GM18499 (cell line): ENCODE measurements at regions not wholly inside any gene's neighbourhood (a gene's known extent, or its start where the extent isn't known, plus 50 kb on each side); places are given as distances from the start of the nearest gene placed in this dataset.
A peak's percentile ranks its signal among the peaks of the same experiment; 100 is the strongest.
"Not testable (repeated sequence)": the region's sequence is repeated elsewhere in the genome, so short reads cannot be mapped to it uniquely, and the experiment has no call there.

Experiments
- ATAC-seq: cut with Tn5 transposase; IDR thresholded peaks from one replicate; pipeline ENCODE4 v1.9.1; 2021; ENCODE audit warnings: moderate number of reproducible peaks; ENCODE audit not compliant: insufficient read depth, unreplicated experiment

- no peak for ATAC-seq
These were observed 361.6 kb downstream of the ICE1 start for GRCh38 chr5:5784101-5784500.

GRCh38 chr5:5783021-5783420 is 360.5 kb downstream of the ICE1 start:
- no peak for ATAC-seq

GRCh38 chr5:5782402-5782801 is 359.9 kb downstream of the ICE1 start:
- no peak for ATAC-seq

GRCh38 chr5:5781335-5781734 is 358.9 kb downstream of the ICE1 start:
- no peak for ATAC-seq

GRCh38 chr5:5780253-5780652 is 357.8 kb downstream of the ICE1 start:
- ATAC-seq, result no peak

- no peak for ATAC-seq
These were observed 354.5 kb downstream of the ICE1 start for GRCh38 chr5:5777013-5777412.

GRCh38 chr5:5772202-5772601 is 349.7 kb downstream of the ICE1 start:
- ATAC-seq, result no peak

GRCh38 chr5:5770825-5771224 is 348.3 kb downstream of the ICE1 start:
- ATAC-seq, result no peak

GRCh38 chr5:5767286-5767928 is 344.9 kb downstream of the ICE1 start:
- ATAC-seq, result no peak

GRCh38 chr5:5765066-5765850 is 342.8 kb downstream of the ICE1 start:
- no peak for ATAC-seq

GRCh38 chr5:5764246-5764645 is 341.8 kb downstream of the ICE1 start:
- ATAC-seq, result no peak

- ATAC-seq, result no peak
These were observed 334.3 kb downstream of the ICE1 start for GRCh38 chr5:5756762-5757161.

- peak; percentile 21 for ATAC-seq
These were observed 333.4 kb downstream of the ICE1 start for GRCh38 chr5:5755888-5756287.

GRCh38 chr5:5752844-5753243 is 330.4 kb downstream of the ICE1 start:
- peak; percentile 75 for ATAC-seq

GRCh38 chr5:5751987-5752386 is 329.5 kb downstream of the ICE1 start:
- ATAC-seq, result no peak

- peak; percentile 36 for ATAC-seq
These were observed 329.0 kb downstream of the ICE1 start for GRCh38 chr5:5751498-5751897.

- no peak for ATAC-seq
These were observed 318.9 kb downstream of the ICE1 start for GRCh38 chr5:5741418-5741817.

- peak; percentile 18 for ATAC-seq
These were observed 317.0 kb downstream of the ICE1 start for GRCh38 chr5:5739490-5739945.

- ATAC-seq, result peak; percentile 68
These were observed 316.5 kb downstream of the ICE1 start for GRCh38 chr5:5738797-5739489.

- ATAC-seq, result no peak
These were observed 313.5 kb downstream of the ICE1 start for GRCh38 chr5:5736007-5736406.

GRCh38 chr5:5733058-5733457 is 310.6 kb downstream of the ICE1 start:
- not testable (repeated sequence) for ATAC-seq
